Esophagus muscularis mucosa (tissue), 4 donors: ENCODE measurements at regions not wholly inside any gene's neighbourhood (a gene's known extent, or its start where the extent isn't known, plus 50 kb on each side); places are given as distances from the start of the nearest gene placed in this dataset.

Experiments used
- DNase-seq: peaks from one replicate; pipeline ENCODE4 v3.0.0-alpha.2; 2017; ENCODE audit errors: extremely low spot score
- H3K27ac ChIP-seq, 4 donors: fragments of 200-600 bp; sonication (generic); replicated peaks in 1 of 4; 1 replicate in 3 of 4; 2 replicates in 1 of 4; pipeline ENCODE4 v1.5.1; 2016 to 2019; ENCODE audit warnings: mild to moderate bottlenecking in 1 of 4
- H3K27me3 ChIP-seq, 4 donors: fragments of 200-600 bp; sonication (generic); one replicate each; pipeline versions ENCODE4 v1.5.1 to v1.6.0; 2016 to 2019
- H3K36me3 ChIP-seq, 4 donors: fragments of 200-600 bp; sonication (generic); one replicate each; pipeline ENCODE4 v1.5.1; 2016 to 2019
- H3K4me1 ChIP-seq, 4 donors: fragments of 200-600 bp; sonication (generic); one replicate each; pipeline ENCODE4 v1.5.1; 2016 to 2019
- H3K4me3 ChIP-seq, 4 donors: fragments of 200-600 bp; sonication (generic); 1 replicate in 2 of 4; 2 replicates in 2 of 4; pipeline ENCODE4 v1.5.1; 2016 to 2019; ENCODE audit warnings: mild to moderate bottlenecking in 4 of 4, moderate library complexity in 1 of 4
- H3K9me3 ChIP-seq, 4 donors: fragments of 200-600 bp; sonication (generic); 1 replicate in 3 of 4; 2 replicates in 1 of 4; pipeline ENCODE4 v1.5.1; 2016 to 2019
- CTCF ChIP-seq, 3 experiments: fragments of 200-600 bp in 2 of 3; fragments of 450-650 bp in 1 of 3; sonication (generic) in 2 of 3; IDR thresholded peaks; one replicate each; pipeline ENCODE4 v1.5.1; 2017 to 2019; ENCODE audit warnings: antibody characterized with exemption in 3 of 3, mild to moderate bottlenecking in 2 of 3, moderate library complexity in 1 of 3
- EP300 ChIP-seq: sonication (generic); formaldehyde crosslinking; IDR thresholded peaks from one replicate; pipeline ENCODE4 v1.6.1; 2017; ENCODE audit warnings: antibody characterized with exemption
- POLR2A ChIP-seq: fragments of 450-650 bp; IDR thresholded peaks from one replicate; pipeline ENCODE4 v1.6.1; 2017; ENCODE audit warnings: antibody characterized with exemption, moderate library complexity, mild to moderate bottlenecking, low read depth
- POLR2AphosphoS5 ChIP-seq, 2 donors: sonication (generic); formaldehyde crosslinking; IDR thresholded peaks; one replicate each; pipeline ENCODE4 v1.6.1; 2017; ENCODE audit warnings: antibody characterized with exemption in 2 of 2
- WGBS: methylation state at CpG from one replicate; pipeline ENCODE4 v1.1.5; 2018; 5-methylcytosine and 5-hydroxymethylcytosine counted together
- intact Hi-C: fragments of 100-400 bp; cut with DNase I; formaldehyde crosslinking; loops from one replicate; pipeline ENCODE4 v1.15.1; 2023

DNA sequence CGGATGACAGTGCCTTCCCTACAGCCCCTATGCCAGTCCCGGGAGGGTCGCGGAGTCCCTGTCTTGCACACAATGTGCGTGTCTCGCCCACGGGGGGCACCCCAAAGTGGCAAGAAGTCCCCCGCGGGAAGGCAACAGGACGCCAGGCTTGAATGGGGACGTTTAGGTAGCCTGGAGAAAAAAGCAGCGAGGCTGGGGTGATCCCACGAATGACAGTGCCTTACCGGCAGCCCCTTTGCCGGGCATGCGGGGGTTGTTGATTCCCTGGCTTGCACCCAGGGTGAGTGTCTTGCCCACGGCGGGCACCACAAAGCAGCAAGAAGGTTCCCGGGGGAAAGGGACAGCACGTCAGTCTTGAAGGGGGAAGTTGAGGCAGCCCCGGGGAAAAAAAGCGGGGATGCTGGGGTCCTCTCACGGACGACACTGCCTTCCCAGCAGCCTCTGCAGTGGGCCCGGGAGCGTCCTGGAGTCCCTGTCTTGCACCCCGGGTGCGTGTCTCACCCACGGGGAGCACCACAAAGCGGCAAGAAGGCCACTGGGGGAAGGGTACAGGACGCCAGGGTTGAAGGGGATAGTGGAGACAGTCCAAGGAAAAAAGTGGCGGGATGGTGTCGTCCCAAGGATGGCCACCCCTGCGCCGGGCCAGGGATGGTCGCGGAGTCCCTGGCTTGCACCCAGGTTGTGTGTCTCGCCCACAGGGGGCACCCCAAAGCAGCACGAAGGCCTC is 156.8 kb upstream of the ALG10B start:
- Histone ChIP-seq H3K27me3 (peaks cover 0 to 7% (median 0%) of the 10 kb centered on the region in 4 donors), H3K4me1 (no peaks in the 10 kb centered on the region), H3K36me3 (no peaks in the 10 kb centered on the region), H3K4me3 (no peak overlapping the region), H3K9me3 (peaks cover 0 to 9% (median 4%) of the 10 kb centered on the region in 4 donors), H3K27ac (no peak overlapping the region)
- DNase-seq, result peak; percentile 85
- 85% methylated on average over 37 of the region's 39 CpGs for WGBS
- intact Hi-C loops, result no loop called here
- TF ChIP-seq EP300, result no peak
- TF ChIP-seq POLR2A, result no peak
- TF ChIP-seq CTCF (IDR thresholded peaks at IDR 0.05), result no peak
- no peak for TF ChIP-seq POLR2AphosphoS5 (IDR thresholded peaks at IDR 0.05)

- Histone ChIP-seq H3K36me3 (no peaks in the 10 kb centered on the region), H3K27ac (no peak overlapping the region), H3K4me3 (no peak overlapping the region), H3K4me1 (no peaks in the 10 kb centered on the region), H3K9me3 (peaks cover 0 to 9% (median 4%) of the 10 kb centered on the region in 4 donors), H3K27me3 (peaks cover 0 to 6% (median 0%) of the 10 kb centered on the region in 4 donors)
- DNase-seq, result peak; percentile 74
- 84% methylated on average over 36 of the region's 41 CpGs for WGBS
- intact Hi-C loops, result no loop called here
- TF ChIP-seq CTCF (IDR thresholded peaks at IDR 0.05), result no peak
- no peak for TF ChIP-seq POLR2AphosphoS5 (IDR thresholded peaks at IDR 0.05)
- TF ChIP-seq EP300, result no peak
- TF ChIP-seq POLR2A, result no peak
Measured at GRCh38 chr12:38160318-38161122, 156.1 kb upstream of the ALG10B start.

DNA sequence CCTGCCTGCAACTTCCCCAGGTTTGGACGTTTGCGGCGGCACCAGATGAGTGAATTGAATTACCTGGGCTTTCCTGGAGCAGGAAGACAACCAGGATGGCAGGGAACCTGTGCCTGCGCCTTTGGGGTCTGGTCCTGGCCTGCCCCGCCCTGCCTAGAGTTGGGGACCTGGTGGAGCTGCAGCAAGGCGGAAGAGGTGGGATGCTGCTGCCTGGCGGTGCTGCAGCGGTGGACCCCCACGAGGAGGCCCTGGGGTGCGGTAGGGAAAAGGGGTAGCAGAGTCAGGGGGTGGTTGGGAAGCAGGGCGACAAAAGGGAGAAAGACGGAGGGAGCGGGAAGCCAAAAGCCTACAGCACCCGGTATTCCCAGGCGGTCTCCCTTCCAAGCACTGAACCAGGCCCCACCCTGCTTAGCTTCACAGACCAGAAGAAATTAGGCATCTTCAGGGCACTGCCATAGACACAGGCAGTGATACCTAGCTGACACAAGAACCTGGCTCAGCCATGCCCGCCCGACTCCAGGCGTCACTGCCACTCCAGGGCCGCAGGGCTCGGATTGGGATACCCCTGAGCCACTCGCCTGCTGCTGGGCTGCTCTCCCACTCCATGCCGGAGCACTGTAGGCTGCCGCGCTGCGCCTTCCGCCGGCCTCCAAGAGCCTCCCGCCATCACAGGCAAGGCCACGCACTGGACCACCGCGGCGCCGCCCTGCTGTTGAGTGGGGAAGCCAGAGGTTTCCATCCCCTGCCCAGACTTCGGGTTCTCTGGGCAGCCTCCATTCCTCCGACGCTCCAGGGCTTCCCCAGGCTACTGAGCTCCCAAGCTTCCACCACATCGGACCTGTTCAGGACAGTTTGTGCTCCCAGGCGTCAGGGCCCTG is 155.2 kb upstream of the ALG10B start:
- Histone ChIP-seq H3K36me3 (no peaks in the 10 kb centered on the region), H3K4me1 (no peaks in the 10 kb centered on the region), H3K27ac (no peak overlapping the region), H3K9me3 (peaks cover 0 to 7% (median 3%) of the 10 kb centered on the region in 4 donors), H3K4me3 (no peak overlapping the region), H3K27me3 (no peaks in the 10 kb centered on the region)
- intact Hi-C loops, result no loop called here
- DNase-seq, result peak; percentile 84
- 86% methylated on average over 23 of the region's 38 CpGs for WGBS
- no peak for TF ChIP-seq POLR2A
- no peak for TF ChIP-seq EP300

GRCh38 chr12:38162013-38162412 is 154.6 kb upstream of the ALG10B start:
- TF ChIP-seq POLR2A, result no peak
- TF ChIP-seq EP300, result no peak
- TF ChIP-seq POLR2AphosphoS5 (IDR thresholded peaks at IDR 0.05), result no peak
- no peak for TF ChIP-seq CTCF (IDR thresholded peaks at IDR 0.05)
- Histone ChIP-seq H3K9me3 (peaks cover 0 to 7% (median 3%) of the 10 kb centered on the region in 4 donors), H3K36me3 (no peaks in the 10 kb centered on the region), H3K27me3 (no peaks in the 10 kb centered on the region), H3K4me3 (no peak overlapping the region), H3K4me1 (no peaks in the 10 kb centered on the region), H3K27ac (no peak overlapping the region)
- peak; percentile 68 for DNase-seq
- WGBS, result 90% methylated on average over 19 of the region's 19 CpGs
- intact Hi-C loops, result no loop called here
